Peyer's patch (tissue), 4 donors: ENCODE measurements at regions not wholly inside any gene's neighbourhood (a gene's known extent, or its start where the extent isn't known, plus 50 kb on each side); places are given as distances from the start of the nearest gene placed in this dataset.

Experiments
- DNase-seq, 3 donors: peaks; one replicate each; pipeline ENCODE4 v3.0.0-alpha.2; 2017 to 2019
- H3K27ac ChIP-seq, 4 donors: fragments of 200-600 bp; sonication (generic); one replicate each; pipeline ENCODE4 v1.5.1; 2016 to 2019
- H3K27me3 ChIP-seq, 2 donors: fragments of 200-600 bp; sonication (generic); one replicate each; pipeline ENCODE4 v1.5.1; 2019
- H3K36me3 ChIP-seq, 3 donors: fragments of 200-600 bp; sonication (generic); one replicate each; pipeline ENCODE4 v1.5.1; 2016 to 2019
- H3K4me1 ChIP-seq, 4 donors: fragments of 200-600 bp; sonication (generic); one replicate each; pipeline ENCODE4 v1.5.1; 2016 to 2019
- H3K4me3 ChIP-seq, 4 donors: fragments of 200-600 bp; sonication (generic); 1 replicate in 3 of 4; 2 replicates in 1 of 4; pipeline ENCODE4 v1.5.1; 2016 to 2019; ENCODE audit warnings: mild to moderate bottlenecking in 1 of 4
- H3K9me3 ChIP-seq, 4 donors: fragments of 200-600 bp; sonication (generic); one replicate each; pipeline ENCODE4 v1.5.1; 2016 to 2019; ENCODE audit warnings: mild to moderate bottlenecking in 1 of 4
- POLR2A ChIP-seq, 2 donors: fragments of 450-650 bp; IDR thresholded peaks; one replicate each; pipeline ENCODE4 v1.5.1; 2017; ENCODE audit warnings: antibody characterized with exemption in 2 of 2, mild to moderate bottlenecking in 2 of 2, moderate library complexity in 2 of 2
- TF ChIP-seq, protein P1 (sequence below), 6 experiments: fragments of 450-650 bp in 4 of 6; fragments of 200-600 bp in 2 of 6; sonication (generic) in 1 of 6; IDR thresholded peaks; one replicate each; pipeline ENCODE4 v1.5.1; 2017 to 2019; ENCODE audit warnings: antibody characterized with exemption in 6 of 6, mild to moderate bottlenecking in 3 of 6, moderate library complexity in 1 of 6

DNA sequence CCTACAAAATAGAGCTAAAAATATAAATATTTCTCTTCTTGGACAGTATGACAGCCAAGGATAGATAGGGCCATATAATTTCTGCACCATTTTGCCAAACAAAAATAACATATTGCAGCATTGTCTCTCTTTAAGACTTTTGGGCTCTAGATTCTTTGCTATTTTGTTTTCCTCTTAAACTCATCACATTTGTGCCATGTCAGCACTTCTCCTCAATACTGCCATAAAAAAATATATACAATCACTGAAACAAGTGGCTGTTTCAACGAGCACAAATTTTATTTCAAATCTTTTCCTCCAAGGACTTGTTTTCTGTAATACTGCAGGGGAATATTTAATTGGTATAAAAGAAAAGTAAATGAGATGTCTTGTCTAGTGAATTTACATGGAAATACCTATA is 1570.0 kb upstream of the NUDT12 start:
- no peak for DNase-seq
- Histone ChIP-seq H3K9me3 (no peaks in the 10 kb centered on the region), H3K4me3 (no peak overlapping the region), H3K4me1 (no peaks in the 10 kb centered on the region), H3K27ac (no peak overlapping the region), H3K27me3 (no peaks in the 10 kb centered on the region), H3K36me3 (no peaks in the 10 kb centered on the region)
- no peak for TF ChIP-seq POLR2A (IDR thresholded peaks at IDR 0.05)
- TF ChIP-seq, protein P1, sequence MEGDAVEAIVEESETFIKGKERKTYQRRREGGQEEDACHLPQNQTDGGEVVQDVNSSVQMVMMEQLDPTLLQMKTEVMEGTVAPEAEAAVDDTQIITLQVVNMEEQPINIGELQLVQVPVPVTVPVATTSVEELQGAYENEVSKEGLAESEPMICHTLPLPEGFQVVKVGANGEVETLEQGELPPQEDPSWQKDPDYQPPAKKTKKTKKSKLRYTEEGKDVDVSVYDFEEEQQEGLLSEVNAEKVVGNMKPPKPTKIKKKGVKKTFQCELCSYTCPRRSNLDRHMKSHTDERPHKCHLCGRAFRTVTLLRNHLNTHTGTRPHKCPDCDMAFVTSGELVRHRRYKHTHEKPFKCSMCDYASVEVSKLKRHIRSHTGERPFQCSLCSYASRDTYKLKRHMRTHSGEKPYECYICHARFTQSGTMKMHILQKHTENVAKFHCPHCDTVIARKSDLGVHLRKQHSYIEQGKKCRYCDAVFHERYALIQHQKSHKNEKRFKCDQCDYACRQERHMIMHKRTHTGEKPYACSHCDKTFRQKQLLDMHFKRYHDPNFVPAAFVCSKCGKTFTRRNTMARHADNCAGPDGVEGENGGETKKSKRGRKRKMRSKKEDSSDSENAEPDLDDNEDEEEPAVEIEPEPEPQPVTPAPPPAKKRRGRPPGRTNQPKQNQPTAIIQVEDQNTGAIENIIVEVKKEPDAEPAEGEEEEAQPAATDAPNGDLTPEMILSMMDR (IDR thresholded peaks at IDR 0.05): no peak

DNA sequence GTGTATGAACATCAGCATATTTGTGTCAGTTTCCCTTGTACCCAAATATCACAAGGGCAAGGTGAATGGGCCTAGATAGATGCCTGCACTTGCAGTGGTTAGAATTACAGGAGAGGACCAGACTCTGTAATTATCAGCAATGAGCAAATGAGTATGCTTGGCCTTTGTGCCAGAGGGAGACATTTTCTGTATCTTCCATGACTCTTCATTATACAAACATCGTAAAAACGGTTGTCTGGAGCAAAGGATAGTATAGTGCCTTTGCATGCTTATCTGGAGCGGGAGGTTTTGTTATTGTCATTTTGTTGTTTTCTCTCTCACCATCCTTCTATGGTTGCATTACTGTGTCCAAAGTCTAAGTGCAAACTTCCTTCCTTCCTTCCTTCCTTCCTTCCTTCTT is 1568.5 kb upstream of the NUDT12 start:
- Histone ChIP-seq H3K36me3 (no peaks in the 10 kb centered on the region), H3K4me3 (no peak overlapping the region), H3K9me3 (no peaks in the 10 kb centered on the region), H3K27ac (no peak overlapping the region), H3K4me1 (no peaks in the 10 kb centered on the region), H3K27me3 (no peaks in the 10 kb centered on the region)
- TF ChIP-seq POLR2A (IDR thresholded peaks at IDR 0.05): no peak
- TF ChIP-seq, protein P1 (IDR thresholded peaks at IDR 0.05): no peak
- DNase-seq: no peak

DNA sequence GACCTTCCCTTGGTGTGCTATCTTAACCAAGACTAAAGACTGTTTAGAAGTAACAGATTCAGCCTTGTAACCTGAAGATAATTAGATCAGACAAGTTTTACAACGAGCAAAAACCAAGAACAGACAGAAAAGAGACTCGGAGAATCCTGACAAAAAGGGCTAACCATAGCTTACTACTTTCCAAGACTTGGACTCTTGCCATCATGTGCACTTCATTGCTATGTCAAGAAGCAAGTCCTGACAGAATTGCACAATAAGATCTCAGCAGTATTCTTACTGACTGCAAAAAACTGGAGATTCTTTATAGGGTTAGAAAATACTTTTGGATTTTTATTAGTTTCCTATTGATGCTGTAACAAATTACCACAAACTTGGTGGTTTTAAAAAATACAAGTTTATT is 1539.0 kb upstream of the NUDT12 start:
- H3K4me1 ChIP-seq: no peaks in the 10 kb centered on the region
- H3K27me3 ChIP-seq: no peaks in the 10 kb centered on the region
- H3K36me3 ChIP-seq: no peaks in the 10 kb centered on the region
- no peak overlapping the region for H3K4me3 ChIP-seq
- DNase-seq: no peak
- no peaks in the 10 kb centered on the region for H3K9me3 ChIP-seq
- TF ChIP-seq, protein P1 (IDR thresholded peaks at IDR 0.05): no peak
- TF ChIP-seq POLR2A (IDR thresholded peaks at IDR 0.05): no peak
- no peak overlapping the region for H3K27ac ChIP-seq

DNA sequence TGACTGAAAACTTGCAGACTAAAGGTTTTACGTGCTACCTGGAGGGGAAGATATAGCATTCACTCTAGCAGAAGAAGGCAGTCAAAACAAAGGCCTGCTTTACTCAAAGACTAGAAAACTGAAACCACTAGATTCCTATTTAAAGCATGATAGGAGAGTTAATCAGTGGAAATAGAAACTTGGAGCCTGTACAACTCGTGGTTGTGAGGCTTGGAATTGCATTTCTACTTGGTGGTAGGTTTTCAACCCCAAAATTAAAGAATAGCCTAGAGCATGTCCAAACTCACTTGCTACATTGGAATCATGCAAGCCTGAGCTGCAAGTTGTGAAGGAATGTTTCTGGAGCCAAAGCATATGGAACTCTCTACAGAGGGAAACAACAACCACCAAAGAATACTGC is 1526.4 kb upstream of the NUDT12 start:
- DNase-seq: no peak
- no peaks in the 10 kb centered on the region for H3K4me1 ChIP-seq
- no peaks in the 10 kb centered on the region for H3K27me3 ChIP-seq
- no peak overlapping the region for H3K27ac ChIP-seq
- no peak overlapping the region for H3K4me3 ChIP-seq
- H3K9me3 ChIP-seq: no peaks in the 10 kb centered on the region
- no peaks in the 10 kb centered on the region for H3K36me3 ChIP-seq
- TF ChIP-seq, protein P1 (IDR thresholded peaks at IDR 0.05): no peak
- no peak for TF ChIP-seq POLR2A (IDR thresholded peaks at IDR 0.05)

DNA sequence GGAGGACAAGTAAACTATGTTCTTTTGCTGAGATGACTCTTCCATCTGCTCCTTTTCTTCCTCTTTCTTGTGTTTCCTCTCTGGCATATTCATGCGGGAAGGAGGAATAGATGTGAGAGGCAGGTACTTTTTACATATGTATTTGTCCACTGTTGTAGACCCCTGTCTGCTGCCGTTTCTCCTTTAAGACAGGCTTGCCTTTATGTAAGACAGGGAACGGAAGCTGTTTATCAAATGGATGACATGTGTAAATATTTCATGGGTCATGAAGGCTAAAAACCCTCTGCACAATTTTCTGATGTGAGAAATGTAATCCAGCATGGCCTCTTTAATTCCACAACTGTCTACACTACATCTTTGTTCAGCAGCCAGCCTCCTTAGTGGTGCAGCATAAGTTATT is 1525.5 kb upstream of the NUDT12 start:
- Histone ChIP-seq H3K27me3 (no peaks in the 10 kb centered on the region), H3K36me3 (no peaks in the 10 kb centered on the region), H3K27ac (no peak overlapping the region), H3K4me3 (no peak overlapping the region), H3K9me3 (no peaks in the 10 kb centered on the region), H3K4me1 (no peaks in the 10 kb centered on the region)
- TF ChIP-seq, protein P1 (IDR thresholded peaks at IDR 0.05): no peak
- DNase-seq: no peak

DNA sequence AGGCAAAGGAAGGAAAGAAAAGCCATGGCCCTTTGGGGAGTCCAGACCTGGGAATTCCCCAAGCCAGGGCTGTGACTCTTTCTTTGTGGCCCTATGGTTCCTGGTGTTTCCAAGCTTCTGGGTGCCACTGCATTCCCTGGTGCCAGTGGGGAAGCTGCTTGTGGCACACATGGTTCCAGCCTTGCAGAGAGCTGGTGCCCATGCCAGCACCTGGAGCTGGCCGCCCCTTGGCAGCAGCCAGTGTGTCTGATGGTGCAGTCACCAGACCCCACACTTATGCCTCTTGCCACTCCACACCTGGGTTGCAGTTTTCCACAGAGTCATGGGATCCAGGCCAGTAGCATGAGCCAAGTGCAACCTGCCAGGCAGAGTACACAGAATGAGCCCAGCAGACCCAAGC is 1495.3 kb upstream of the NUDT12 start:
- Histone ChIP-seq H3K4me1 (no peaks in the 10 kb centered on the region), H3K36me3 (no peaks in the 10 kb centered on the region), H3K27ac (no peak overlapping the region), H3K4me3 (no peak overlapping the region), H3K9me3 (peaks cover 0 to 7% (median 0%) of the 10 kb centered on the region in 4 donors), H3K27me3 (no peaks in the 10 kb centered on the region)
- TF ChIP-seq, protein P1 (IDR thresholded peaks at IDR 0.05): no peak
- no peak for TF ChIP-seq POLR2A (IDR thresholded peaks at IDR 0.05)
- DNase-seq: no peak
